OCI-LY3 (cell line): ENCODE measurements at regions not wholly inside any gene's neighbourhood (a gene's known extent, or its start where the extent isn't known, plus 50 kb on each side); places are given as distances from the start of the nearest gene placed in this dataset.

Source experiments
- H2AFZ ChIP-seq: fragments of 200-600, 300-600 bp; shearing (Covaris generic); 2 replicates; pipeline ENCODE4 v1.6.0; 2014; ENCODE audit warnings: antibody characterized with exemption, low read depth, low read length
- H3K27ac ChIP-seq: fragments of 200-600, 300-600 bp; sonication (generic); 2 replicates; pipeline ENCODE4 v1.5.1; 2014; ENCODE audit warnings: mild to moderate bottlenecking, low read length, moderate library complexity, mixed read lengths
- H3K27me3 ChIP-seq: fragments of 200-600, 300-600 bp; sonication (generic); 2 replicates; pipeline ENCODE4 v1.6.1; 2014; ENCODE audit warnings: low read depth, low read length, mixed read lengths
- H3K36me3 ChIP-seq: fragments of 200-600, 300-600 bp; sonication (generic); replicated peaks from 2 replicates; pipeline ENCODE3; 2014; ENCODE audit warnings: low read depth, low read length, mixed read lengths
- H3K4me1 ChIP-seq: fragments of 300-600, 200-600 bp; sonication (generic); 2 replicates; pipeline ENCODE4 v1.6.1; 2014; ENCODE audit warnings: low read length, mixed read lengths
- H3K4me2 ChIP-seq: fragments of 200-600, 300-600 bp; sonication (generic); 2 replicates; pipeline ENCODE4 v1.6.1; 2014; ENCODE audit warnings: low read length, mixed read lengths
- H3K4me3 ChIP-seq: fragments of 300-600, 200-600 bp; sonication (generic); 2 replicates; pipeline ENCODE4 v1.5.1; 2014; ENCODE audit warnings: antibody characterized with exemption, mild to moderate bottlenecking, low read length, moderate library complexity
- H3K79me2 ChIP-seq: fragments of 300-600, 200-600 bp; shearing (Covaris generic); 2 replicates; pipeline ENCODE4 v1.6.1; 2014; ENCODE audit warnings: mild to moderate bottlenecking, low read length, mixed read lengths
- H3K9ac ChIP-seq: fragments of 300-600, 200-600 bp; shearing (Covaris generic); 2 replicates; pipeline ENCODE4 v1.6.0; 2014; ENCODE audit warnings: mild to moderate bottlenecking, low read length, moderate library complexity
- H3K9me3 ChIP-seq: fragments of 200-600, 300-600 bp; shearing (Covaris generic); 2 replicates; pipeline ENCODE4 v1.6.1; 2014; ENCODE audit warnings: low read length, mixed read lengths; ENCODE audit not compliant: insufficient read depth
- H4K20me1 ChIP-seq: fragments of 200-600, 300-600 bp; sonication (generic); 2 replicates; pipeline ENCODE4 v1.6.1; 2016; ENCODE audit warnings: low read length, mixed read lengths; ENCODE audit not compliant: insufficient read depth
- CTCF ChIP-seq: fragments of 200-600, 300-600 bp; sonication (generic); IDR thresholded peaks from 2 replicates; pipeline ENCODE4 v1.5.1; 2014; ENCODE audit warnings: antibody characterized with exemption, low read length, low read depth
- EZH2phosphoT487 ChIP-seq: fragments of 200-600 bp; shearing (Covaris generic); IDR thresholded peaks from 2 replicates; pipeline ENCODE4 v1.6.1; 2018; ENCODE audit warnings: antibody characterized with exemption, mixed run types, low read depth

GRCh38 chr9:88312517-88313103 is 75.6 kb upstream of the SPIN1 start:
- H2AFZ ChIP-seq, result no peak overlapping the region
- no peaks in the 10 kb centered on the region for H3K36me3 ChIP-seq
- H3K9me3 ChIP-seq, result no peaks in the 10 kb centered on the region
- TF ChIP-seq CTCF (no peak), EZH2phosphoT487 (no peak)
- no peaks in the 10 kb centered on the region for H3K4me1 ChIP-seq
- H3K27ac ChIP-seq, result no peak overlapping the region
- no peaks in the 10 kb centered on the region for H4K20me1 ChIP-seq
- no peak overlapping the region for H3K4me3 ChIP-seq
- no peaks in the 10 kb centered on the region for H3K79me2 ChIP-seq
- peaks cover 3% of the 10 kb centered on the region; the same call in 1 of the 2 replicates for H3K27me3 ChIP-seq
- H3K4me2 ChIP-seq, result no peak overlapping the region
- no peak overlapping the region for H3K9ac ChIP-seq

- Histone ChIP-seq H2AFZ (no peak overlapping the region), H3K27ac (no peak overlapping the region)
Observed at GRCh38 chr9:88312045-88312444, 76.2 kb upstream of the SPIN1 start.

GRCh38 chr9:88310310-88310980 is 77.8 kb upstream of the SPIN1 start:
- H3K9ac ChIP-seq, result no peak overlapping the region
- peaks cover 3% of the 10 kb centered on the region; the same call in 1 of the 2 replicates for H3K27me3 ChIP-seq
- no peaks in the 10 kb centered on the region for H3K4me1 ChIP-seq
- no peak overlapping the region for H3K27ac ChIP-seq
- no peak overlapping the region for H2AFZ ChIP-seq
- H3K4me3 ChIP-seq, result no peak overlapping the region
- no peaks in the 10 kb centered on the region for H3K36me3 ChIP-seq
- H4K20me1 ChIP-seq, result no peaks in the 10 kb centered on the region
- H3K79me2 ChIP-seq, result no peaks in the 10 kb centered on the region
- H3K9me3 ChIP-seq, result no peaks in the 10 kb centered on the region
- no peak for TF ChIP-seq EZH2phosphoT487
- no peak for TF ChIP-seq CTCF
- H3K4me2 ChIP-seq, result no peak overlapping the region

More at GRCh38 chr9:88312045-88312444, 76.2 kb upstream of the SPIN1 start:
- H3K9me3 ChIP-seq, result no peaks in the 10 kb centered on the region
- no peak overlapping the region for H3K4me3 ChIP-seq
- H3K4me2 ChIP-seq, result no peak overlapping the region
- H3K4me1 ChIP-seq, result no peaks in the 10 kb centered on the region
- TF ChIP-seq CTCF (no peak), EZH2phosphoT487 (no peak)
- no peak overlapping the region for H3K9ac ChIP-seq
- no peaks in the 10 kb centered on the region for H3K79me2 ChIP-seq
- H4K20me1 ChIP-seq, result no peaks in the 10 kb centered on the region
- H3K27me3 ChIP-seq, result peaks cover 3% of the 10 kb centered on the region; the same call in 1 of the 2 replicates
- H3K36me3 ChIP-seq, result no peaks in the 10 kb centered on the region

- Histone ChIP-seq H3K27ac (no peak overlapping the region), H3K36me3 (no peaks in the 10 kb centered on the region), H4K20me1 (no peaks in the 10 kb centered on the region), H3K79me2 (no peaks in the 10 kb centered on the region), H3K4me3 (no peak overlapping the region), H3K9ac (no peak overlapping the region), H3K27me3 (peaks cover 7% of the 10 kb centered on the region; the same call in 1 of the 2 replicates), H3K4me1 (peaks cover 3% of the 10 kb centered on the region; the same call in 1 of the 2 replicates), H3K9me3 (no peaks in the 10 kb centered on the region), H2AFZ (no peak overlapping the region), H3K4me2 (no peak overlapping the region)
- TF ChIP-seq EZH2phosphoT487 (no peak), CTCF (no peak)
Observed at GRCh38 chr9:88308831-88309560, 79.2 kb upstream of the SPIN1 start.
